Liver (tissue), 8 donors: ENCODE measurements at regions not wholly inside any gene's neighbourhood (a gene's known extent, or its start where the extent isn't known, plus 50 kb on each side); places are given as distances from the start of the nearest gene placed in this dataset.

Experiments
- DNase-seq: peaks from one replicate; pipeline ENCODE4 v3.0.0-alpha.2; 2017; ENCODE audit warnings: low spot score
- H3K27ac ChIP-seq, 2 donors: one replicate each; pipeline ENCODE4 v1.7.0; 2013; ENCODE audit warnings: inconsistent platforms in 2 of 2, low read length in 2 of 2, control low read depth in 1 of 2, low read depth in 1 of 2, mild to moderate bottlenecking in 1 of 2
- H3K27me3 ChIP-seq, 4 donors: one replicate each; pipeline versions ENCODE4 v1.6.1 to v1.7.0; 2013; ENCODE audit warnings: low read length in 3 of 4, inconsistent platforms in 1 of 4, mild to moderate bottlenecking in 1 of 4, moderate library complexity in 1 of 4; ENCODE audit not compliant: control insufficient read depth in 4 of 4, insufficient read depth in 4 of 4
- H3K36me3 ChIP-seq, 4 donors: one replicate each; pipeline versions ENCODE4 v1.6.1 to v1.7.0; 2013; ENCODE audit warnings: low read length in 3 of 4, mild to moderate bottlenecking in 3 of 4, low read depth in 1 of 4, moderate library complexity in 1 of 4; ENCODE audit not compliant: control insufficient read depth in 4 of 4, insufficient read depth in 3 of 4
- H3K4me1 ChIP-seq, 4 donors: one replicate each; pipeline versions ENCODE4 v1.6.1 to v1.7.0; 2013; ENCODE audit warnings: low read length in 3 of 4, mild to moderate bottlenecking in 3 of 4, moderate library complexity in 1 of 4; ENCODE audit not compliant: control insufficient read depth in 4 of 4, insufficient read depth in 4 of 4
- H3K4me3 ChIP-seq, 3 donors: one replicate each; pipeline versions ENCODE4 v1.6.1 to v1.7.0; 2013; ENCODE audit warnings: low read length in 3 of 3, control low read depth in 1 of 3, low read depth in 1 of 3, mild to moderate bottlenecking in 1 of 3
- H3K9ac ChIP-seq, 2 donors: one replicate each; pipeline ENCODE4 v1.7.0; 2013; ENCODE audit warnings: low read length in 2 of 2, mild to moderate bottlenecking in 2 of 2, moderate library complexity in 2 of 2, control low read depth in 1 of 2, low read depth in 1 of 2
- H3K9me3 ChIP-seq, 4 donors: one replicate each; pipeline versions ENCODE4 v1.6.1 to v1.7.0; 2013; ENCODE audit warnings: low read length in 3 of 4; ENCODE audit not compliant: control insufficient read depth in 4 of 4
- CTCF ChIP-seq: fragments of 150-350 bp; IDR thresholded peaks from 2 replicates; pipeline ENCODE4 v1.5.1; 2017; ENCODE audit warnings: improper control_type of control experiment, low read depth, low read length; ENCODE audit not compliant: missing input control
- EGR1 ChIP-seq, 2 donors: IDR thresholded peaks; 2 replicates each; pipeline ENCODE4 v1.6.1; 2016 to 2018; ENCODE audit warnings: antibody characterized with exemption in 2 of 2, low read depth in 2 of 2
- FOXA1 ChIP-seq: IDR thresholded peaks from 2 replicates; pipeline ENCODE4 v1.6.1; 2016; ENCODE audit warnings: antibody characterized with exemption
- FOXA2 ChIP-seq: IDR thresholded peaks from 2 replicates; pipeline ENCODE4 v1.6.1; 2016; ENCODE audit warnings: antibody characterized with exemption
- GABPA ChIP-seq, 2 donors: IDR thresholded peaks in 1 of 2; conservative IDR thresholded peaks in 1 of 2; 2 replicates each; pipeline ENCODE4 v1.6.1; 2016; ENCODE audit warnings: antibody characterized with exemption in 2 of 2, mild to moderate bottlenecking in 1 of 2, moderate library complexity in 1 of 2
- HNF4A ChIP-seq, 2 donors: conservative IDR thresholded peaks; 2 replicates each; pipeline ENCODE4 v1.6.1; 2016; ENCODE audit warnings: antibody characterized with exemption in 2 of 2, mild to moderate bottlenecking in 2 of 2
- HNF4G ChIP-seq: IDR thresholded peaks from 2 replicates; pipeline ENCODE4 v1.6.1; 2016; ENCODE audit warnings: antibody characterized with exemption
- JUND ChIP-seq, 2 donors: IDR thresholded peaks; 2 replicates each; pipeline ENCODE4 v1.6.1; 2016; ENCODE audit warnings: antibody characterized with exemption in 2 of 2
- MAX ChIP-seq: IDR thresholded peaks from 2 replicates; pipeline ENCODE4 v1.6.1; 2016; ENCODE audit warnings: antibody characterized with exemption
- NR2F2 ChIP-seq: IDR thresholded peaks from 2 replicates; pipeline ENCODE4 v1.6.1; 2016; ENCODE audit warnings: antibody characterized with exemption
- RAD21 ChIP-seq, 2 donors: IDR thresholded peaks; 2 replicates each; pipeline ENCODE4 v1.6.1; 2016; ENCODE audit warnings: antibody characterized with exemption in 2 of 2, mild to moderate bottlenecking in 2 of 2
- RXRA ChIP-seq, 2 donors: IDR thresholded peaks; 2 replicates each; pipeline ENCODE4 v1.6.1; 2017 to 2018; ENCODE audit warnings: antibody characterized with exemption in 2 of 2, mild to moderate bottlenecking in 1 of 2
- SP1 ChIP-seq: IDR thresholded peaks from 2 replicates; pipeline ENCODE4 v1.6.1; 2018; ENCODE audit warnings: antibody characterized with exemption, mild to moderate bottlenecking
- TAF1 ChIP-seq: conservative IDR thresholded peaks from 2 replicates; pipeline ENCODE4 v1.6.1; 2016; ENCODE audit warnings: antibody characterized with exemption, mild to moderate bottlenecking
- YY1 ChIP-seq: IDR thresholded peaks from 2 replicates; pipeline ENCODE4 v1.6.1; 2016; ENCODE audit warnings: antibody characterized with exemption, mild to moderate bottlenecking
- WGBS: extraction: QIAGEN DNeasy Blood & Tissue Kit; methylation state at CpG from one replicate; pipeline ENCODE4 v1.1.7; 2013; 5-methylcytosine and 5-hydroxymethylcytosine counted together
- TF ChIP-seq, protein P1 (sequence below): IDR thresholded peaks from 2 replicates; pipeline ENCODE4 v1.6.1; 2016; ENCODE audit warnings: antibody characterized with exemption
- donor health status: healthy.
- donor health status: healthy.
- donor health status: healthy.
- donor health status: healthy.
- donor health status: healthy.

- 30% methylated on average over 1 of the region's 1 CpG for WGBS
- Histone ChIP-seq H3K27me3 (no peaks in the 10 kb centered on the region), H3K9ac (no peak overlapping the region), H3K4me3 (no peak overlapping the region), H3K4me1 (peaks cover 0 to 4% (median 0%) of the 10 kb centered on the region in 4 donors), H3K27ac (no peak overlapping the region), H3K36me3 (no peaks in the 10 kb centered on the region), H3K9me3 (no peaks in the 10 kb centered on the region)
- TF ChIP-seq, protein P1, sequence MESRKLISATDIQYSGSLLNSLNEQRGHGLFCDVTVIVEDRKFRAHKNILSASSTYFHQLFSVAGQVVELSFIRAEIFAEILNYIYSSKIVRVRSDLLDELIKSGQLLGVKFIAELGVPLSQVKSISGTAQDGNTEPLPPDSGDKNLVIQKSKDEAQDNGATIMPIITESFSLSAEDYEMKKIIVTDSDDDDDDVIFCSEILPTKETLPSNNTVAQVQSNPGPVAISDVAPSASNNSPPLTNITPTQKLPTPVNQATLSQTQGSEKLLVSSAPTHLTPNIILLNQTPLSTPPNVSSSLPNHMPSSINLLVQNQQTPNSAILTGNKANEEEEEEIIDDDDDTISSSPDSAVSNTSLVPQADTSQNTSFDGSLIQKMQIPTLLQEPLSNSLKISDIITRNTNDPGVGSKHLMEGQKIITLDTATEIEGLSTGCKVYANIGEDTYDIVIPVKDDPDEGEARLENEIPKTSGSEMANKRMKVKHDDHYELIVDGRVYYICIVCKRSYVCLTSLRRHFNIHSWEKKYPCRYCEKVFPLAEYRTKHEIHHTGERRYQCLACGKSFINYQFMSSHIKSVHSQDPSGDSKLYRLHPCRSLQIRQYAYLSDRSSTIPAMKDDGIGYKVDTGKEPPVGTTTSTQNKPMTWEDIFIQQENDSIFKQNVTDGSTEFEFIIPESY: no peak
- TF ChIP-seq HNF4A (conservative IDR thresholded peaks at IDR 0.05) (peak in 1 of 2 donors; percentile 6), CTCF (no peak), TAF1 (no peak), FOXA2 (peak; percentile 38), EGR1 (IDR thresholded peaks at IDR 0.05; ENCODE audit: low read depth in 2 of 2) (no peak), FOXA1 (peak; percentile 29), HNF4G (no peak), RAD21 (IDR thresholded peaks at IDR 0.05) (no peak)
- DNase-seq: no peak
Measured at GRCh38 chr1:213552045-213552444, 435.7 kb upstream of the PROX1 start.

GRCh38 chr1:213560226-213560625 lies 427.5 kb upstream of the PROX1 start:
- TF ChIP-seq RAD21 (IDR thresholded peaks at IDR 0.05) (no peak), FOXA2 (no peak), SP1 (no peak), JUND (IDR thresholded peaks at IDR 0.05) (no peak), NR2F2 (no peak), RXRA (IDR thresholded peaks at IDR 0.05) (no peak), GABPA (IDR thresholded peaks at IDR 0.05 in 1 of 2, conservative IDR thresholded peaks at IDR 0.05 in 1 of 2) (no peak), YY1 (no peak), HNF4G (no peak), EGR1 (IDR thresholded peaks at IDR 0.05; ENCODE audit: low read depth in 2 of 2) (no peak), MAX (no peak)
- TF ChIP-seq, protein P1: no peak
- H3K9me3 ChIP-seq: no peaks in the 10 kb centered on the region
- 94% methylated on average over 3 of the region's 3 CpGs for WGBS

More at GRCh38 chr1:213560226-213560625, 427.5 kb upstream of the PROX1 start:
- H3K4me1 ChIP-seq: peaks cover 0 to 5% (median 2%) of the 10 kb centered on the region in 4 donors
- no peak overlapping the region for H3K9ac ChIP-seq
- no peak for DNase-seq
- no peaks in the 10 kb centered on the region for H3K36me3 ChIP-seq
- H3K27me3 ChIP-seq: no peaks in the 10 kb centered on the region
- H3K27ac ChIP-seq: no peak overlapping the region
- H3K4me3 ChIP-seq: no peak overlapping the region
